Mucosa of stomach (tissue), 1 donor: ENCODE measurements at regions not wholly inside any gene's neighbourhood (a gene's known extent, or its start where the extent isn't known, plus 50 kb on each side); places are given as distances from the start of the nearest gene placed in this dataset.

Source experiments
- H3K27me3 ChIP-seq: one replicate; pipeline ENCODE4 v1.7.0; 2013; ENCODE audit warnings: mild to moderate bottlenecking, low read length; ENCODE audit not compliant: control insufficient read depth, insufficient read depth
- H3K36me3 ChIP-seq: one replicate; pipeline ENCODE4 v1.7.0; 2013; ENCODE audit warnings: low read length; ENCODE audit not compliant: control insufficient read depth, insufficient read depth
- H3K4me1 ChIP-seq: one replicate; pipeline ENCODE4 v1.7.0; 2013; ENCODE audit warnings: mild to moderate bottlenecking, low read length; ENCODE audit not compliant: control insufficient read depth, insufficient read depth
- H3K4me3 ChIP-seq: one replicate; pipeline ENCODE4 v1.7.0; 2013; ENCODE audit warnings: low read length
- H3K9ac ChIP-seq: one replicate; pipeline ENCODE4 v1.7.0; 2013; ENCODE audit warnings: mild to moderate bottlenecking, low read length, moderate library complexity
- H3K9me3 ChIP-seq: one replicate; pipeline ENCODE4 v1.7.0; 2013; ENCODE audit warnings: mild to moderate bottlenecking, low read length, moderate library complexity; ENCODE audit not compliant: control insufficient read depth
- donor health status: Pancreatic carcinoma.

DNA sequence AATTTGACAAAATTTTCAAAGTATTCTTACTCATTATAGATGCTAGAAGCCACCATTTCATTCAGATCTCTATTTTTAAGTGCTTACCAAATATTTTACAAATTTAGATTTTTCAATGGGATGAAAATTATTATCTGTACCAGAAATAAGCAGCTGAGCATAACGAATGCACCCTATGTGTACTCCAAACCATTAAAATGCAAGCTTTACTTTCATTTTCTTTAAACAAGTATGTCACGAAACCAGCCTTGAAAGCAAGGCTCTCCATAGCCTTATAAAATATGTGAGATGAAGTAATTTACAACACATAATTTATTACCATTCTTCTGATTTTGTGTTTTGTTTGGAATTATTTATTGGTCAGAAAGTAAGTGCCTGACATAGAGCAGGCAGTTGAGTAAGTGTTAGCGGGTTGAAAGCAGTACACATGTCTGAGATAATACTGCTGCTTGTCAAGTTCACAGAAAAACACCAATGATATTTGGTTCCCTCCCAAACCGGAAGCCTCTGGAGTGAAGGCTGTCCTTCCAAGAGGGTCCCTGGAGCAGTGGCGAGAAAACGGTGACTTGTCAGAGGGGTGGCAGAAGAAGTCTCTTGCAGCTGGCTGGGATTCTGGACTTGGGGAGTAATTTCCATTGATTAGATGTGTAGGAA is 322.7 kb upstream of the PFKP start:
- no peak overlapping the region for H3K9ac ChIP-seq
- no peak overlapping the region for H3K4me3 ChIP-seq
- no peaks in the 10 kb centered on the region for H3K9me3 ChIP-seq
- no peaks in the 10 kb centered on the region for H3K27me3 ChIP-seq
- H3K36me3 ChIP-seq: no peaks in the 10 kb centered on the region
- H3K4me1 ChIP-seq: no peaks in the 10 kb centered on the region

DNA sequence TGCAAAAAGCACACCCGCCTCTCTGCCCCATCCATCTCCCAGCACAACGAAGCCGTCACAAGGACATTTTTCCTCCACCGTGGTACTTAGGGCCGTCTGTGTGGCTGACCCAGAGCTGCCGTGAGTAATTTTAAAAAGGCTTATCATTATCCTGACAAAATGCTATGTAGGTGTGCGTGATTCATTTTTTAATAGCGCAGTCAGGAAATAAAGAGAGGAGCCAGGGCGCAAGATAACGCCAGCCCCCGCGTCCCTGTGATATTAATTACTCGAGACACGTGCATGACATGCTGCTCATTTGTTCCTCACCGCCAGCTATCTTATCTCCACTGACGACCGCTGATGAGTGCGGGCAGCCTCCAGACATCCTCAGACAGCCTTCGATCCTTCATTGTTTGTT is 332.7 kb upstream of the PFKP start:
- Histone ChIP-seq H3K36me3 (no peaks in the 10 kb centered on the region), H3K9ac (no peak overlapping the region), H3K27me3 (no peaks in the 10 kb centered on the region), H3K4me1 (no peaks in the 10 kb centered on the region), H3K4me3 (no peak overlapping the region), H3K9me3 (no peaks in the 10 kb centered on the region)

DNA sequence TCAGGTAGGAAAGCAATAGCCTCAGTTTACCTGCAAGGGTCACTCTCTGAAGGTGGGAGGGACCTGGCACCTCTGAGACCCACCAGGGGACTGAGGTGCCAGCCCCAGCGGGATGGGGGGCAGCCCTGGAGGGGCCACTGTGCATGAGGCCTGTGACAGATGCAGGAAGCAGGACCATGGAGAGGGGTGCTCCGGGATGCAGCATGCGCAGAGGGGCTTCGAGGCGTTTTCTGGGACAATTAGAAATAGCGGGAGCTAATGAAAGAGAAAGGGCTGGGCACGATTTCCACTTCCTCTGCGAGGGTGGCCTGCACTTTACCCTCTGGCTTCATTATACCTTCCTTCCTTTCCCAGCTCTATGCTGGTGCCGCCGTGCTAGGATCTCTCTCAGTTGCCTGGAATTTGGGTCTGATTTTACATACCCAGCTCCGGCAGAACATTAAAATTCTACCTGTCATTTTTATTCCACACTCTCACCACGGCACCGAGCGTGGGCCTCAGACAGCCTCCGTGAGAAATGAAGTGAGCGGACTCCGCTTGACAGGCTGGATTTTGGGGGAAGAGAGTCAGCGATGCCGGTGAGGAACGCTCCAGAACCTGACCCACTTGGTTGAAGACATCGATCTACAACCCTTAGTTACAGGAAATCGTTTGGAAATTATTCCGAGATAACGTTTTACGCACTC is 333.9 kb upstream of the PFKP start:
- Histone ChIP-seq H3K9me3 (no peaks in the 10 kb centered on the region), H3K27me3 (no peaks in the 10 kb centered on the region)

DNA sequence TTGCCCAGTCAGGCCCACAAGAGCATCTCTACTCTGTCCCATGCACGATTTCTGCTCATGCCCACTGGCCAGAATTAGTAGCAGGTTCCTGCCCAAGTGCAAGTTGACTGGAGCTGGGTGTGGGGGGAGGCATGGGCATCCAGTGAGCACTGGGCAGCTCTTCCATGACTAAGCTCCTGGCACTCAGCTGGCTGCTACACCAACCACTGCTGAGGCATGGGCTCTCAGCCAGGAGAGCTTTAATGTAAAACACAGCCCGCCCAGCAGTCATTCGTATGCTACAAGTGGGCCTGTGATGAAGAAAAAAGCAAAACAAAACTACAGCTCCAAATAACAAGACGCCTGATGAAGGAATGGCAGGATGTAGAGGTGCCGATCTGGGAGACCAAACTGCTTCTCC is 335.4 kb upstream of the PFKP start:
- Histone ChIP-seq H3K4me1 (no peaks in the 10 kb centered on the region), H3K9me3 (no peaks in the 10 kb centered on the region), H3K9ac (no peak overlapping the region), H3K4me3 (no peak overlapping the region), H3K27me3 (no peaks in the 10 kb centered on the region), H3K36me3 (no peaks in the 10 kb centered on the region)

More for the DNA sequence above, 333.9 kb upstream of the PFKP start:
- H3K4me3 ChIP-seq: no peak overlapping the region
- no peaks in the 10 kb centered on the region for H3K4me1 ChIP-seq
- no peaks in the 10 kb centered on the region for H3K36me3 ChIP-seq
- no peak overlapping the region for H3K9ac ChIP-seq

DNA sequence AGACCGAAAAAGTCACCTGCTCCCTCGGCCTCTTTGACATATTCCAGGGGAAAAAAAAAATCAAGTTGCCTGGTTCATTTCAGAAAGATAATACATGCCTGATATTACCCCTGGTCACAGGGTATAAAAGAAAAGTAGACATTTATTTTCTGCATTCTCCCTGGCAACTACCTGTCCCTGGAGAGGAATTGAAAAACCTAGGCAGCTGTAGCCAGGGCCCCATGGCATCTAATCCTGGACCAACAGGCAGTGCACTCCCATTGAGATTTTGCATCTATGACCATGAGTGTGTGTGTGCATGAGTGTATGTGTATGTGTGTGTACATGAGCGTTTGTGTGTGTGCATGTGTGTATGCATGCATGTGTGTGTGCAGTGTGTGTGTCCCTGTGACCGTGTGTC is 338.2 kb upstream of the PFKP start:
- no peaks in the 10 kb centered on the region for H3K9me3 ChIP-seq
- H3K4me1 ChIP-seq: no peaks in the 10 kb centered on the region
- no peaks in the 10 kb centered on the region for H3K27me3 ChIP-seq
- no peaks in the 10 kb centered on the region for H3K36me3 ChIP-seq
- H3K9ac ChIP-seq: no peak overlapping the region
- no peak overlapping the region for H3K4me3 ChIP-seq

- H3K9me3 ChIP-seq: no peaks in the 10 kb centered on the region
- H3K36me3 ChIP-seq: no peaks in the 10 kb centered on the region
Measured at GRCh38 chr10:2728087-2728486, 339.3 kb upstream of the PFKP start.

GRCh38 chr10:2716596-2716995 is 350.8 kb upstream of the PFKP start:
- no peak overlapping the region for H3K9ac ChIP-seq
- no peak overlapping the region for H3K4me3 ChIP-seq

More at GRCh38 chr10:2728087-2728486, 339.3 kb upstream of the PFKP start:
- H3K4me1 ChIP-seq: no peaks in the 10 kb centered on the region
- H3K9ac ChIP-seq: no peak overlapping the region
- H3K27me3 ChIP-seq: no peaks in the 10 kb centered on the region
- H3K4me3 ChIP-seq: no peak overlapping the region

DNA sequence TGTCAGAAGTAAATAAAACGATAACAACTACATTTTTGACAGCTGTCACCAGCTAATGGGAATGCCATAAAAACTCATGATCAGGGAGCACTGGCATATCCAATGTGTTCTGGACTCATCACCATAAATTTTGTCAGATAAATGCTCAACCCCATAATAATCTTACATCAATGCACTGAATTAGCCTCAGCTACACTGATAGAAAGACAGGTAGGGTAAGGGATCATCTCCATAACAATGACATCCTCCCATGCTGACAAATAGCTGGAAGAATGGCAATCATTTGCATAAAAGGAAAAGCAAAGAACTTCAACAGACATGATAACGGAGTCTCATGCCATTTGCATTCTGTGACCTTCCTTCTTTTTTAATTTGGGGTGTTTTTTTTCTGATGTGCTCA is 352.8 kb upstream of the PFKP start:
- Histone ChIP-seq H3K9ac (no peak overlapping the region), H3K4me3 (no peak overlapping the region), H3K9me3 (no peaks in the 10 kb centered on the region), H3K36me3 (no peaks in the 10 kb centered on the region), H3K4me1 (no peaks in the 10 kb centered on the region), H3K27me3 (no peaks in the 10 kb centered on the region)

More at GRCh38 chr10:2716596-2716995, 350.8 kb upstream of the PFKP start:
- no peaks in the 10 kb centered on the region for H3K27me3 ChIP-seq
- H3K4me1 ChIP-seq: no peaks in the 10 kb centered on the region
- no peaks in the 10 kb centered on the region for H3K36me3 ChIP-seq
- H3K9me3 ChIP-seq: no peaks in the 10 kb centered on the region

GRCh38 chr10:2703953-2704352 is 363.4 kb upstream of the PFKP start:
- H3K36me3 ChIP-seq: no peaks in the 10 kb centered on the region
- H3K4me3 ChIP-seq: no peak overlapping the region
- H3K9me3 ChIP-seq: no peaks in the 10 kb centered on the region
- H3K27me3 ChIP-seq: no peaks in the 10 kb centered on the region
- no peak overlapping the region for H3K9ac ChIP-seq
- H3K4me1 ChIP-seq: no peaks in the 10 kb centered on the region

DNA sequence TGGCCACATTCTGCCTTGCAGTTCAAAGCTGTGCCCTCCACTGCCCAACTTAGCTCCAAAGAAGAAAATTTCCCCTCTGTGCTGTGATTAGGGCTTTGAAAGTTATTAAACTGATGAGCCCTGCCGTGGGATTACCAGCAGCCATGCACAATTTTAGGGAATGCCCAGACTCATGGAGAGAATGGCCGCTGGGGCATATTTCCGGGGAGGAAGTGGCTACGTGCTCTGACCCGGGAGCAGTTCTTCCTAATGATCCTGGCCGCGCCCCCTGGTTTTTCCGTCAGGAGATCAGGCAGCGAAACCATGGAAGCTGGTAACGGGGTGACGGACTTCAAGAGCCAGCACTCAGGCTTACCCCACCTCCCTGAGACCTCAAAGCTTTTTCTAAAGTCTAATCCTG is 365.5 kb upstream of the PFKP start:
- no peak overlapping the region for H3K4me3 ChIP-seq
- H3K27me3 ChIP-seq: no peaks in the 10 kb centered on the region
- H3K9ac ChIP-seq: no peak overlapping the region
- H3K9me3 ChIP-seq: no peaks in the 10 kb centered on the region
- H3K36me3 ChIP-seq: no peaks in the 10 kb centered on the region
- no peaks in the 10 kb centered on the region for H3K4me1 ChIP-seq

- Histone ChIP-seq H3K9ac (no peak overlapping the region), H3K4me3 (no peak overlapping the region), H3K27me3 (no peaks in the 10 kb centered on the region), H3K4me1 (no peaks in the 10 kb centered on the region), H3K36me3 (no peaks in the 10 kb centered on the region), H3K9me3 (no peaks in the 10 kb centered on the region)
Measured at GRCh38 chr10:2700626-2701305, 366.6 kb upstream of the PFKP start.

DNA sequence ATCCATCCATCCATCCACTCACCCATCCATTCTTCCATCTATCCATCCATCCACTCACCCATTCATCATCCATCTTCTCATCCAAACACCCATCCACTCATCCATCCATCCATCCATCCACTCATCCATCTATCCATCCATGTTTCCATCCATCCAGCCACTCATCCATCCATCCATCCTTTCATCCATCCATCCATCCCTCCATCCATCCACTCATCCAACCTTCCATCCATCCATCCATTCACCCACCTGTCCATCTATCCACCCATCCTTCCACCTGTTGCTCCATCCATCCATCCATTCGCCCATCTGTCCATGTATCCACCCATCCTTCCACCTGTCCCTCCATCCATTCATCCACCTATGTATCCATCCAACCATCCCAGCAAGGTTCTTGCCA is 378.4 kb upstream of the PFKP start:
- no peak overlapping the region for H3K9ac ChIP-seq
- no peaks in the 10 kb centered on the region for H3K36me3 ChIP-seq
- no peaks in the 10 kb centered on the region for H3K4me1 ChIP-seq
- H3K4me3 ChIP-seq: no peak overlapping the region
- H3K27me3 ChIP-seq: no peaks in the 10 kb centered on the region
- no peaks in the 10 kb centered on the region for H3K9me3 ChIP-seq
